Ectodermal cell (in vitro differentiated cells): ENCODE measurements at regions not wholly inside any gene's neighbourhood (a gene's known extent, or its start where the extent isn't known, plus 50 kb on each side); places are given as distances from the start of the nearest gene placed in this dataset.

Experiments used
- H3K27ac ChIP-seq: 2 replicates; pipeline ENCODE4 v1.7.0; 2013; ENCODE audit warnings: mild to moderate bottlenecking, low read depth, low read length; ENCODE audit not compliant: insufficient read depth, poor library complexity, severe bottlenecking
- H3K27me3 ChIP-seq: 2 replicates; pipeline ENCODE4 v1.7.0; 2013; ENCODE audit warnings: mild to moderate bottlenecking, low read length; ENCODE audit not compliant: insufficient read depth, control insufficient read depth, poor library complexity, severe bottlenecking
- H3K36me3 ChIP-seq: one replicate; pipeline ENCODE4 v1.7.0; 2013; ENCODE audit warnings: low read length; ENCODE audit not compliant: control insufficient read depth, insufficient read depth
- H3K4me1 ChIP-seq: one replicate; pipeline ENCODE4 v1.7.0; 2013; ENCODE audit warnings: low read length; ENCODE audit not compliant: control insufficient read depth, insufficient read depth
- H3K4me3 ChIP-seq: 2 replicates; pipeline ENCODE4 v1.7.0; 2013; ENCODE audit warnings: low read depth, low read length, control low read depth; ENCODE audit not compliant: insufficient read depth
- H3K9me3 ChIP-seq: 2 replicates; pipeline ENCODE4 v1.7.0; 2013; ENCODE audit warnings: mild to moderate bottlenecking, low read length, moderate library complexity; ENCODE audit not compliant: control insufficient read depth
- WGBS, 2 experiments: methylation state at CpG; one replicate each; pipeline ENCODE4 v1.1.7; 2013; ENCODE audit warnings: missing lambda C conversion rate in 2 of 2; 5-methylcytosine and 5-hydroxymethylcytosine counted together

DNA sequence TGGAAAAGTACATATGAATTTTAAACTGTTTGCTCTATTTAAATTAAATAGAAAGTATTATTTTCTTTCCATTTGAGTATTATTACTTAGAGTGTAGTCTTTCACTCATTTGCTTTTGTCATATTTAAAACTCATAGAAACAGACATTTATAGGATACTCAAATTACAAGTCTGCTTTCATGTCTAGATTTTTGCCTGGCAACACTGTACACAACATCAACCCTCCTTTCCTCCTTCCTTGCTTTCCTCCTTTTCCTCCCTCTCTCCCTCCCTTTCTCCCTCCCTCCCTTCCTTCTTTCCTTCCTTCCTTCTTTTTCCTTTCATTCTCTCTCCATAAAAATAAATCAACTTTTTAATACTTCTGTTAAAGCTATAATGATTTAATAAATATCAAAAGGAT, 2361.2 kb downstream of the ARAP2 start:
- no peak overlapping the region for H3K27ac ChIP-seq
- no peaks in the 10 kb centered on the region for H3K9me3 ChIP-seq
- no peaks in the 10 kb centered on the region for H3K36me3 ChIP-seq
- no peaks in the 10 kb centered on the region for H3K4me1 ChIP-seq
- no peak overlapping the region for H3K4me3 ChIP-seq
- H3K27me3 ChIP-seq, result no peaks in the 10 kb centered on the region

GRCh38 chr4:33886356-33886755, 2358.0 kb downstream of the ARAP2 start:
- H3K4me3 ChIP-seq, result no peak overlapping the region
- H3K9me3 ChIP-seq, result no peaks in the 10 kb centered on the region
- H3K4me1 ChIP-seq, result no peaks in the 10 kb centered on the region
- no peaks in the 10 kb centered on the region for H3K36me3 ChIP-seq
- H3K27me3 ChIP-seq, result no peaks in the 10 kb centered on the region
- no peak overlapping the region for H3K27ac ChIP-seq
- WGBS, 2 experiments, result 93 to 94% methylated on average over 8 of the region's 8 CpGs

- Histone ChIP-seq H3K9me3 (no peaks in the 10 kb centered on the region), H3K27me3 (no peaks in the 10 kb centered on the region), H3K27ac (no peak overlapping the region), H3K4me1 (no peaks in the 10 kb centered on the region), H3K4me3 (no peak overlapping the region), H3K36me3 (no peaks in the 10 kb centered on the region)
- 96 to 100% methylated on average over 3 of the region's 3 CpGs for WGBS, 2 experiments
Observed at GRCh38 chr4:33890841-33891240, 2353.5 kb downstream of the ARAP2 start.

DNA sequence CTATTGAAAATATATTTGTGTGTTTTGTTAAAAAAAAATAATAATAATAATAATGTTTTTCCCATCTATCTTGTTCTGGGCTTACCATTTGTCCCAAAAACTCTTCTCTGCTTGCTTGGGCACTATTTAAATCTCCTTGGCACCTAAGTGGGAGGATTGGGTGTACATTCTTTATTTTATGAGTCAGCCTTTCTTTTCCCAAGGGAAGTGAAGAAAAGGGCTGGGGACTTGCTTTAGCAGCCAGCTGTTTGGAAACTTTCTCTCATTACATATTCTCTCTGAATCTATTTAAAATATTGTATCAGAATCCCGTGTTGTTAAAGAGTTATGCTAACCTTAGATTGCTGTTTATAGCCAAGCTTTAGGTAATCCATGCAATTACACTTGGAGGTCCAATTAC, 2332.4 kb downstream of the ARAP2 start:
- 94% methylated on average over 1 of the region's 1 CpG; no CpG with 5 or more reads in 1 of the 2 experiments for WGBS, 2 experiments
- no peaks in the 10 kb centered on the region for H3K27me3 ChIP-seq
- H3K9me3 ChIP-seq, result peaks cover 6% of the 10 kb centered on the region
- no peaks in the 10 kb centered on the region for H3K4me1 ChIP-seq
- no peaks in the 10 kb centered on the region for H3K36me3 ChIP-seq
- H3K4me3 ChIP-seq, result no peak overlapping the region
- H3K27ac ChIP-seq, result no peak overlapping the region

DNA sequence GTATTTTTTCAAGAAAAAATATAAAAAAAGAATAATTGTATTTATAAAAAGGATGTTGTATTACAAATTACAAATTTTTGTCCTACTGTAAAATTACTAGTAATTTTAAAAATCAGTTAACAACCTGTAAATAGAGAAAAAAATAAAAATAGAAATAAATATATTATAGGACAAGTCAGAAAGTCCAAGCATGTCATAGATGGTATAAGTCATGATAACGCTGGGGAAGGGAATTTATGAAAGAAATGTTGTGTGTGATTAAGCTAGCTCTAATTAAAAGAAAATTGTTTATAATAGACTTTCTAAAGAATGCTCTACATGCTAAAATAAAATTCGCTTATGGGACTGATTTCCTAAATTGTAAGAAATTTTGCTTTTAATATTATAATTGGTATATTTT, 2329.9 kb downstream of the ARAP2 start:
- Histone ChIP-seq H3K27me3 (no peaks in the 10 kb centered on the region), H3K4me3 (no peak overlapping the region), H3K36me3 (no peaks in the 10 kb centered on the region), H3K27ac (no peak overlapping the region), H3K9me3 (peaks cover 7% of the 10 kb centered on the region), H3K4me1 (no peaks in the 10 kb centered on the region)
- 100% methylated on average over 1 of the region's 2 CpGs; no CpG with 5 or more reads in 1 of the 2 experiments for WGBS, 2 experiments

DNA sequence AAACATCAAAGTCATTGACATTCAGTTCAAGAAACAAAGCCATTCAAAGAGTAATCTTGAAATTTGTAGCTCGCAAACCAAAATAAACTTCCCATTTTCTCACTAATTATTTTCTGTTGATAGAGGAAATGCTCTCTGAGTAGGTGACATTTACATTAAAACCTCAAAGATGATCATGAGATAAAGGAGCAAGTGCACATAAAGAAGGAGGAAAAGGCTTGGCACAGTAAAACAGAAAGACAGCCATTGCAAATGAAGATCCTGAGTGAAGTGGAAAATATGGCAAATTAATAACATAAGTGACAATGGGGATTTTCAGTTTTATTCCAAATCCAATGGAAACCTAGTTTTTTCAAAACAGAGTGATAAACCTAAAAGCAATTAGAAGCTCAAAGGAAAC, 2320.8 kb downstream of the ARAP2 start:
- no peaks in the 10 kb centered on the region for H3K36me3 ChIP-seq
- WGBS, 2 experiments, result no CpG with 5 or more reads among the region's 1 CpG
- H3K4me1 ChIP-seq, result no peaks in the 10 kb centered on the region
- no peaks in the 10 kb centered on the region for H3K27me3 ChIP-seq
- no peaks in the 10 kb centered on the region for H3K9me3 ChIP-seq
- H3K4me3 ChIP-seq, result no peak overlapping the region
- H3K27ac ChIP-seq, result no peak overlapping the region

DNA sequence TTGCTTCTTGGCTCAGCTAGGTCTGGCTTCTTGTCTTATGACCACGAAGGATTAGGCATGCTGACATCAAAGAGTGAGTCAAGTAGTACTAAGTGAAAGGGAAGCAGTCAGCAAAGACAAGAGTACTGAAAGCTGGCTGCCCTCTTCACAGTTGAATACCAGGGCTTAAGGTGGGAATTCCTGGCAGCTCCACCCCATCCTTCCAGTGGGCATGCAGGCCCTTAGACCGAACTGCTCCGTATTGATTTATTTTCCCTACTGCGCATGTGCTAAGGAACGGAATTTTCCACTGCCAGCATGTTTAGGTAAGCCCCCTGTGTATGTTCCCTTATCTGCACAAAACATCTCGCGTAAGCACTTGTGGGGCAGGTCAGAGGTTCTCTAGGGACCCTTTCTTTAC, 2320.1 kb downstream of the ARAP2 start:
- H3K4me1 ChIP-seq, result no peaks in the 10 kb centered on the region
- H3K27ac ChIP-seq, result no peak overlapping the region
- 87 to 88% methylated on average over 7 of the region's 7 CpGs for WGBS, 2 experiments
- H3K27me3 ChIP-seq, result no peaks in the 10 kb centered on the region
- no peaks in the 10 kb centered on the region for H3K36me3 ChIP-seq
- no peak overlapping the region for H3K4me3 ChIP-seq
- no peaks in the 10 kb centered on the region for H3K9me3 ChIP-seq

GRCh38 chr4:33924811-33925210, 2319.5 kb downstream of the ARAP2 start:
- Histone ChIP-seq H3K4me1 (no peaks in the 10 kb centered on the region), H3K36me3 (no peaks in the 10 kb centered on the region), H3K9me3 (no peaks in the 10 kb centered on the region), H3K27ac (no peak overlapping the region), H3K4me3 (no peak overlapping the region), H3K27me3 (no peaks in the 10 kb centered on the region)
- WGBS, 2 experiments, result 100% methylated on average over 1 of the region's 1 CpG; no CpG with 5 or more reads in 1 of the 2 experiments

DNA sequence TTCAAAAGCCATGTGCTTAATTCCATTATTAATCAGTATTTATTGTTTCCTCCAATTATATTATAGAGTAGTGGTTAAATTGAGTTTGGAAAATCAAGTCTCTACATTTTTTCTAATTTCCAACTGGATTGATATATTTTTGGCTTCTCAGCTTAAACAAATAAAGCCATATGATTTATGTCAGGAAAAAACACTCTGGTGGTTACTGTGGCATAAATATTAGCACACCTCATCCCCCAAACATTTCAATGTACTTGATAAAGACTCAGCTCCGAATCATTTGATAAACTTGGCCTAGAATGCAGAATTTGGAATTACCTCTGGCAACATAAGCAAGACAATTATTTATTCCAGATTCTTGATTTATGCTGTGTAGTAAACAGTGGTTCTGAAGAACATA, 2313.8 kb downstream of the ARAP2 start:
- no peaks in the 10 kb centered on the region for H3K27me3 ChIP-seq
- no peaks in the 10 kb centered on the region for H3K36me3 ChIP-seq
- no peaks in the 10 kb centered on the region for H3K4me1 ChIP-seq
- no peak overlapping the region for H3K4me3 ChIP-seq
- H3K9me3 ChIP-seq, result no peaks in the 10 kb centered on the region
- no peak overlapping the region for H3K27ac ChIP-seq
- 92% methylated on average over 1 of the region's 1 CpG; no CpG with 5 or more reads in 1 of the 2 experiments for WGBS, 2 experiments

GRCh38 chr4:33931026-33931425, 2313.3 kb downstream of the ARAP2 start:
- no peaks in the 10 kb centered on the region for H3K4me1 ChIP-seq
- H3K4me3 ChIP-seq, result no peak overlapping the region
- H3K36me3 ChIP-seq, result no peaks in the 10 kb centered on the region
- H3K27ac ChIP-seq, result no peak overlapping the region
- no peaks in the 10 kb centered on the region for H3K27me3 ChIP-seq
- 85 to 100% methylated on average over 1 to 2 of the region's 2 CpGs for WGBS, 2 experiments
- no peaks in the 10 kb centered on the region for H3K9me3 ChIP-seq

DNA sequence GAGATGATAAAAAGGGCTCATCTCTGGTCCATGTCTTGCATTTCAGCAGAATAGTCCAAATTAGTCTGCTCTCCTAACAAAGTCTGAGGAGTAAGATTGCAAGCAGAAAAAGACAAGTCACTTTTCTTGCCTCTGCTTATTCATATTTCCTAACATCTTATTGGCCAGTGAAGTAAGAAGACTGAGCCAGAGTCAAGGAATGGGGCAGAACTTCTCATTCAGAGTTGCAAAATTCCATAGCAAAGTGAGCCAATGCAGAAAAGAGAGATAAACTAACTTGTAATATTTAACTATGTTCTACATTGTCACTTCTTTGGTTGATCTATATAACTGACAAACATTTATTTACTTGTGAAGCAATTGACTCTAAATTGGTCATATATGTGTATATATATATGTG, 2304.0 kb downstream of the ARAP2 start:
- H3K4me1 ChIP-seq, result no peaks in the 10 kb centered on the region
- H3K9me3 ChIP-seq, result no peaks in the 10 kb centered on the region
- H3K36me3 ChIP-seq, result no peaks in the 10 kb centered on the region
- no peaks in the 10 kb centered on the region for H3K27me3 ChIP-seq
- H3K4me3 ChIP-seq, result no peak overlapping the region
- H3K27ac ChIP-seq, result no peak overlapping the region
